Body of pancreas (tissue), 4 donors: ENCODE measurements at regions not wholly inside any gene's neighbourhood (a gene's known extent, or its start where the extent isn't known, plus 50 kb on each side); places are given as distances from the start of the nearest gene placed in this dataset.

Experiments used
- CTCF ChIP-seq, 7 experiments: fragments of 450-650 bp in 4 of 7; fragments of 200-600 bp in 3 of 7; sonication (generic) in 3 of 7; IDR thresholded peaks; one replicate each; pipeline ENCODE4 v1.5.1; 2016 to 2019; ENCODE audit warnings: antibody characterized with exemption in 7 of 7
- POLR2A ChIP-seq, 3 donors: fragments of 450-650 bp; IDR thresholded peaks; one replicate each; pipeline ENCODE4 v1.6.1; 2016; ENCODE audit warnings: antibody characterized with exemption in 3 of 3, mild to moderate bottlenecking in 2 of 3

GRCh38 chr3:20546636-20547035 lies 360.6 kb upstream of the SGO1 start:
- TF ChIP-seq CTCF (IDR thresholded peaks at IDR 0.05) (no peak), POLR2A (IDR thresholded peaks at IDR 0.05) (no peak)
